CMK (cell line): ENCODE measurements at regions not wholly inside any gene's neighbourhood (a gene's known extent, or its start where the extent isn't known, plus 50 kb on each side); places are given as distances from the start of the nearest gene placed in this dataset.

Source experiments
- DNase-seq: peaks from one replicate; pipeline ENCODE4 v3.0.0-alpha.2; 2010; ENCODE audit warnings: low read depth

GRCh38 chr10:58140691-58141347 lies 126.9 kb downstream of the IPMK start:
- DNase-seq = no peak

- DNase-seq = no peak
Observed at GRCh38 chr10:58140054-58140453, 127.6 kb downstream of the IPMK start.

- no peak for DNase-seq
Observed at GRCh38 chr10:58137813-58138212, 129.9 kb downstream of the IPMK start.

GRCh38 chr10:58115218-58116050 lies 152.3 kb downstream of the IPMK start:
- DNase-seq = no peak

- no peak for DNase-seq
Observed at GRCh38 chr10:58109731-58110130, 158.0 kb downstream of the IPMK start.

- DNase-seq = no peak
Observed at GRCh38 chr10:58107506-58107905, 160.2 kb downstream of the IPMK start.

- DNase-seq = no peak
Observed at GRCh38 chr10:58106211-58107035, 161.3 kb downstream of the IPMK start.

- no peak for DNase-seq
Observed at GRCh38 chr10:58104351-58104751, 163.3 kb downstream of the IPMK start.

GRCh38 chr10:58102897-58103296 lies 164.8 kb downstream of the IPMK start:
- no peak for DNase-seq

- no peak for DNase-seq
Observed at GRCh38 chr10:58101682-58102081, 166.0 kb downstream of the IPMK start.

- no peak for DNase-seq
Observed at GRCh38 chr10:58094985-58095718, 172.5 kb downstream of the IPMK start.

- DNase-seq = no peak
Observed at GRCh38 chr10:58091886-58092285, 175.8 kb downstream of the IPMK start.

- DNase-seq = no peak
Observed at GRCh38 chr10:58089739-58090138, 178.0 kb downstream of the IPMK start.

GRCh38 chr10:58087896-58088295 lies 179.8 kb downstream of the IPMK start:
- no peak for DNase-seq

GRCh38 chr10:58086763-58087150 lies 180.9 kb downstream of the IPMK start:
- no peak for DNase-seq

- DNase-seq = no peak
Observed at GRCh38 chr10:58086144-58086762, 181.4 kb downstream of the IPMK start.

- DNase-seq = no peak
Observed at GRCh38 chr10:58082248-58082647, 185.4 kb downstream of the IPMK start.

- DNase-seq = no peak
Observed at GRCh38 chr10:58081353-58081752, 186.3 kb downstream of the IPMK start.

- DNase-seq = no peak
Observed at GRCh38 chr10:58079461-58079860, 188.2 kb downstream of the IPMK start.

GRCh38 chr10:58072634-58073033 lies 195.1 kb downstream of the IPMK start:
- DNase-seq = no peak

- DNase-seq = no peak
Observed at GRCh38 chr10:58070956-58071355, 196.7 kb downstream of the IPMK start.

- no peak for DNase-seq
Observed at GRCh38 chr10:58068809-58069208, 198.9 kb downstream of the IPMK start.
